HEK293 (cell line): ENCODE measurements at regions not wholly inside any gene's neighbourhood (a gene's known extent, or its start where the extent isn't known, plus 50 kb on each side); places are given as distances from the start of the nearest gene placed in this dataset.

Experiments used
- BCL6B ChIP-seq: fragments of 450-650 bp; formaldehyde crosslinking; IDR thresholded peaks from 2 replicates; pipeline ENCODE4 v1.5.1; 2017; ENCODE audit warnings: missing biosample characterization, missing genetic modification characterization
- GLI2 ChIP-seq: fragments of 450-650 bp; formaldehyde crosslinking; IDR thresholded peaks from 2 replicates; pipeline ENCODE4; 2017; ENCODE audit warnings: missing biosample characterization, missing genetic modification characterization, low read depth, borderline replicate concordance
- GLI4 ChIP-seq: fragments of 450-650 bp; formaldehyde crosslinking; IDR thresholded peaks from 2 replicates; pipeline ENCODE4 v1.5.1; 2016; ENCODE audit warnings: missing biosample characterization, missing genetic modification characterization
- GLIS1 ChIP-seq: fragments of 450-650 bp; formaldehyde crosslinking; IDR thresholded peaks from 2 replicates; pipeline ENCODE4 v1.5.1; 2016; ENCODE audit warnings: missing biosample characterization, missing genetic modification characterization
- GLIS2 ChIP-seq: fragments of 450-650 bp; formaldehyde crosslinking; IDR thresholded peaks from 2 replicates; pipeline ENCODE4 v1.5.1; 2016; ENCODE audit warnings: missing biosample characterization, missing genetic modification characterization
- HOXC10 ChIP-seq: sonication (generic); formaldehyde crosslinking; IDR thresholded peaks from 2 replicates; pipeline ENCODE4 v1.8.1; 2023; ENCODE audit warnings: mild to moderate bottlenecking, missing genetic modification reagents
- KLF8 ChIP-seq: fragments of 450-650 bp; formaldehyde crosslinking; IDR thresholded peaks from 2 replicates; pipeline ENCODE4 v1.5.1; 2016; ENCODE audit warnings: missing biosample characterization, missing genetic modification characterization
- KLF9 ChIP-seq: fragments of 450-650 bp; formaldehyde crosslinking; IDR thresholded peaks from 2 replicates; pipeline ENCODE4 v1.5.1; 2016; ENCODE audit warnings: missing biosample characterization, missing genetic modification characterization, low read depth
- SETDB1 ChIP-seq: IDR thresholded peaks from one replicate; pipeline ENCODE4 v1.6.1; 2017; ENCODE audit warnings: mild to moderate bottlenecking, low read length, moderate library complexity, mixed read lengths; ENCODE audit not compliant: insufficient read length
- TCF7L2 ChIP-seq: IDR thresholded peaks from 2 replicates; pipeline ENCODE4 v1.6.1; 2011; ENCODE audit warnings: low read depth, mild to moderate bottlenecking, inconsistent platforms, low read length, moderate library complexity, borderline replicate concordance
- WT1 ChIP-seq: fragments of 450-650 bp; formaldehyde crosslinking; IDR thresholded peaks from 2 replicates; pipeline ENCODE4 v1.5.1; 2016; ENCODE audit warnings: missing biosample characterization, missing genetic modification characterization
- YY2 ChIP-seq: fragments of 450-650 bp; formaldehyde crosslinking; IDR thresholded peaks from 2 replicates; pipeline ENCODE4 v1.5.1; 2016; ENCODE audit warnings: missing biosample characterization, missing genetic modification characterization
- ZBTB10 ChIP-seq: fragments of 450-650 bp; formaldehyde crosslinking; IDR thresholded peaks from 2 replicates; pipeline ENCODE4 v1.5.1; 2016; ENCODE audit warnings: missing biosample characterization, missing genetic modification characterization
- ZBTB21 ChIP-seq: fragments of 450-650 bp; formaldehyde crosslinking; IDR thresholded peaks from 2 replicates; pipeline ENCODE4 v1.5.1; 2017; ENCODE audit warnings: missing biosample characterization, missing genetic modification characterization
- ZBTB26 ChIP-seq: fragments of 450-650 bp; formaldehyde crosslinking; optimal IDR thresholded peaks from 2 replicates; pipeline ENCODE3; 2016; ENCODE audit warnings: missing biosample characterization, mild to moderate bottlenecking, missing genetic modification characterization
- ZNF155 ChIP-seq: fragments of 450-650 bp; formaldehyde crosslinking; IDR thresholded peaks from 2 replicates; pipeline ENCODE4 v1.5.1; 2016; ENCODE audit warnings: missing biosample characterization, missing genetic modification characterization
- ZNF16 ChIP-seq: fragments of 450-650 bp; formaldehyde crosslinking; IDR thresholded peaks from 2 replicates; pipeline ENCODE4 v1.5.1; 2016; ENCODE audit warnings: low read depth, missing biosample characterization, missing genetic modification characterization
- ZNF169 ChIP-seq: fragments of 450-650 bp; formaldehyde crosslinking; IDR thresholded peaks from 2 replicates; pipeline ENCODE4 v1.5.1; 2016; ENCODE audit warnings: missing biosample characterization, missing genetic modification characterization
- ZNF292 ChIP-seq: fragments of 450-650 bp; formaldehyde crosslinking; IDR thresholded peaks from 2 replicates; pipeline ENCODE4 v1.5.1; 2016; ENCODE audit warnings: low read depth, missing biosample characterization, missing genetic modification characterization, borderline replicate concordance
- ZNF423 ChIP-seq: fragments of 450-650 bp; formaldehyde crosslinking; IDR thresholded peaks from 2 replicates; pipeline ENCODE4 v1.5.1; 2016; ENCODE audit warnings: missing biosample characterization, missing genetic modification characterization
- ZNF518A ChIP-seq: fragments of 450-650 bp; formaldehyde crosslinking; conservative IDR thresholded peaks from 2 replicates; pipeline ENCODE4 v1.5.1; 2016; ENCODE audit warnings: low read depth, missing biosample characterization, missing genetic modification characterization
- ZNF621 ChIP-seq: fragments of 450-650 bp; formaldehyde crosslinking; IDR thresholded peaks from 2 replicates; pipeline ENCODE4 v1.5.1; 2017; ENCODE audit warnings: missing biosample characterization, missing genetic modification characterization
- ZNF629 ChIP-seq: fragments of 450-650 bp; formaldehyde crosslinking; IDR thresholded peaks from 2 replicates; pipeline ENCODE4 v1.5.1; 2017; ENCODE audit warnings: missing biosample characterization, missing genetic modification characterization
- ZNF76 ChIP-seq: fragments of 450-650 bp; formaldehyde crosslinking; IDR thresholded peaks from 2 replicates; pipeline ENCODE4; 2016; ENCODE audit warnings: low read depth, missing biosample characterization, missing genetic modification characterization, borderline replicate concordance
- ZNF768 ChIP-seq: fragments of 450-650 bp; formaldehyde crosslinking; IDR thresholded peaks from 2 replicates; pipeline ENCODE4 v1.5.1; 2018; ENCODE audit warnings: missing biosample characterization, mild to moderate bottlenecking, missing genetic modification characterization
- ZNF777 ChIP-seq: fragments of 450-650 bp; formaldehyde crosslinking; IDR thresholded peaks from 2 replicates; pipeline ENCODE4 v1.5.1; 2017; ENCODE audit warnings: missing biosample characterization, missing genetic modification characterization, borderline replicate concordance
- ZNF785 ChIP-seq: fragments of 450-650 bp; formaldehyde crosslinking; IDR thresholded peaks from 2 replicates; pipeline ENCODE4 v1.5.1; 2016; ENCODE audit warnings: missing biosample characterization, missing genetic modification characterization
- ZSCAN4 ChIP-seq: fragments of 450-650 bp; formaldehyde crosslinking; IDR thresholded peaks from 2 replicates; pipeline ENCODE4 v1.5.1; 2017; ENCODE audit warnings: missing biosample characterization, missing genetic modification characterization

GRCh38 chr9:115625954-115626353 is 508.0 kb upstream of the TNC start (continued):
- TF ChIP-seq ZNF768 (tag by site-specific recombination) (no peak), ZNF155 (tag by site-specific recombination) (no peak), YY2 (tag by site-specific recombination) (no peak), ZNF169 (tag by site-specific recombination) (no peak), GLI4 (no peak), ZNF629 (tag by site-specific recombination) (no peak), KLF9 (tag by site-specific recombination) (no peak), GLIS1 (tag by site-specific recombination) (no peak), ZSCAN4 (tag by site-specific recombination) (no peak), ZBTB21 (tag by site-specific recombination) (no peak), KLF8 (tag by site-specific recombination) (no peak), HOXC10 (CRISPR knock-in tag) (no peak), GLI2 (tag by site-specific recombination) (no peak; the same call in 1 of the 2 replicates), ZBTB10 (tag by site-specific recombination) (no peak), ZNF76 (tag by site-specific recombination) (no peak), BCL6B (tag by site-specific recombination) (no peak), ZNF16 (no peak), ZNF777 (no peak), ZNF423 (no peak), ZNF621 (tag by site-specific recombination) (no peak), ZBTB26 (tag by site-specific recombination) (no peak), ZNF292 (tag by site-specific recombination) (no peak), GLIS2 (tag by site-specific recombination) (no peak), ZNF518A (tag by site-specific recombination) (peak; percentile 81), SETDB1 (no peak), WT1 (tag by site-specific recombination) (no peak), ZNF785 (tag by site-specific recombination) (no peak), TCF7L2 (no peak)
- TF ChIP-seq, all 188 proteins: peak for 14
